ENCODE measurements at regions not wholly inside any gene's neighbourhood (a gene's known extent, or its start where the extent isn't known, plus 50 kb on each side); places are given as distances from the start of the nearest gene placed in this dataset.

GRCh38 chr1:216823731-216824130 lies 100.5 kb upstream of the ESRRG start:
- Histone ChIP-seq H3K4me3 (no peak overlapping the region), H3K27me3 (replicated peaks; ENCODE audit: insufficient read depth) (no peaks in the 10 kb centered on the region), H3F3A (ENCODE audit: insufficient read depth) (no peaks in the 10 kb centered on the region), H2AFZ (no peak overlapping the region), H3K79me2 (ENCODE audit: insufficient read depth) (no peaks in the 10 kb centered on the region), H3K36me3 (ENCODE audit: low read depth) (no peaks in the 10 kb centered on the region), H3K4me2 (ENCODE audit: unreplicated experiment) (no peak overlapping the region), H3K9me3 (ENCODE audit: low read depth) (no peaks in the 10 kb centered on the region), H3K4me1 (ENCODE audit: insufficient read depth) (no peaks in the 10 kb centered on the region), H3K9ac (no peak overlapping the region), H3K27ac (no peak overlapping the region), H3K9me2 (ENCODE audit: insufficient read depth) (no peaks in the 10 kb centered on the region), H4K20me1 (ENCODE audit: insufficient read depth) (no peaks in the 10 kb centered on the region)
- in situ Hi-C loops (cut with MboI): no loop called here
- TF ChIP-seq EZH2phosphoT487 (IDR thresholded peaks at IDR 0.05; ENCODE audit: insufficient read depth, low read depth) (no peak), EZH2 (IDR thresholded peaks at IDR 0.05; ENCODE audit: insufficient read depth, poor library complexity, severe bottlenecking) (no peak)
- DNase-seq: no peak
- WGBS, 2 experiments (ENCODE audit: low coverage in 1 of 2, low lambda C conversion rate in 2 of 2, missing lambda C conversion rate in 2 of 2): 49 to 51% methylated on average over 2 of the region's 2 CpGs

GRCh38 chr1:216822480-216822879 lies 99.3 kb upstream of the ESRRG start:
- Histone ChIP-seq H3K4me2 (ENCODE audit: unreplicated experiment) (no peak overlapping the region), H3K9me2 (ENCODE audit: insufficient read depth) (no peaks in the 10 kb centered on the region), H3K9me3 (ENCODE audit: low read depth) (no peaks in the 10 kb centered on the region), H4K20me1 (ENCODE audit: insufficient read depth) (no peaks in the 10 kb centered on the region), H3K79me2 (ENCODE audit: insufficient read depth) (no peaks in the 10 kb centered on the region), H3K27me3 (replicated peaks; ENCODE audit: insufficient read depth) (no peaks in the 10 kb centered on the region), H3K4me1 (ENCODE audit: insufficient read depth) (no peaks in the 10 kb centered on the region), H3F3A (ENCODE audit: insufficient read depth) (no peaks in the 10 kb centered on the region), H3K27ac (no peak overlapping the region), H3K9ac (no peak overlapping the region), H3K4me3 (no peak overlapping the region), H2AFZ (no peak overlapping the region), H3K36me3 (ENCODE audit: low read depth) (no peaks in the 10 kb centered on the region)
- no peak for TF ChIP-seq EZH2 (IDR thresholded peaks at IDR 0.05; ENCODE audit: insufficient read depth, poor library complexity, severe bottlenecking)
- no peak for TF ChIP-seq EZH2phosphoT487 (IDR thresholded peaks at IDR 0.05; ENCODE audit: insufficient read depth, low read depth)
- DNase-seq: no peak
- in situ Hi-C loops (cut with MboI): no loop called here

- H3K9ac ChIP-seq: no peak overlapping the region
- H3K36me3 ChIP-seq (ENCODE audit: low read depth): no peaks in the 10 kb centered on the region
- no peaks in the 10 kb centered on the region for H4K20me1 ChIP-seq (ENCODE audit: insufficient read depth)
- TF ChIP-seq EZH2 (IDR thresholded peaks at IDR 0.05; ENCODE audit: insufficient read depth, poor library complexity, severe bottlenecking): no peak
- TF ChIP-seq EZH2phosphoT487 (IDR thresholded peaks at IDR 0.05; ENCODE audit: insufficient read depth, low read depth): no peak
- DNase-seq: no peak
- H3K4me2 ChIP-seq (ENCODE audit: unreplicated experiment): no peak overlapping the region
- H3K79me2 ChIP-seq (ENCODE audit: insufficient read depth): no peaks in the 10 kb centered on the region
- H3K27ac ChIP-seq: no peak overlapping the region
- no peaks in the 10 kb centered on the region for H3K9me3 ChIP-seq (ENCODE audit: low read depth)
- no peaks in the 10 kb centered on the region for H3K9me2 ChIP-seq (ENCODE audit: insufficient read depth)
- H3K4me1 ChIP-seq (ENCODE audit: insufficient read depth): no peaks in the 10 kb centered on the region
- no peaks in the 10 kb centered on the region for H3K27me3 ChIP-seq (replicated peaks; ENCODE audit: insufficient read depth)
- H2AFZ ChIP-seq: no peak overlapping the region
- no peaks in the 10 kb centered on the region for H3F3A ChIP-seq (ENCODE audit: insufficient read depth)
- no peak overlapping the region for H3K4me3 ChIP-seq
- whole genome bisulfite sequencing, 2 experiments (ENCODE audit: low coverage in 1 of 2, low lambda C conversion rate in 2 of 2, missing lambda C conversion rate in 2 of 2): 4 to 14% methylated on average over 3 of the region's 3 CpGs
- in situ Hi-C loops (cut with MboI): no loop called here
These were observed 97.1 kb upstream of the ESRRG start for GRCh38 chr1:216820345-216820744.

- Histone ChIP-seq H3K27ac (no peak overlapping the region), H3K9me3 (ENCODE audit: low read depth) (no peaks in the 10 kb centered on the region), H4K20me1 (ENCODE audit: insufficient read depth) (no peaks in the 10 kb centered on the region), H3K9ac (no peak overlapping the region), H3K36me3 (ENCODE audit: low read depth) (no peaks in the 10 kb centered on the region), H3K4me2 (ENCODE audit: unreplicated experiment) (no peak overlapping the region), H3F3A (ENCODE audit: insufficient read depth) (no peaks in the 10 kb centered on the region), H3K9me2 (ENCODE audit: insufficient read depth) (no peaks in the 10 kb centered on the region), H3K4me1 (ENCODE audit: insufficient read depth) (no peaks in the 10 kb centered on the region), H3K27me3 (replicated peaks; ENCODE audit: insufficient read depth) (no peaks in the 10 kb centered on the region), H2AFZ (no peak overlapping the region), H3K4me3 (no peak overlapping the region), H3K79me2 (ENCODE audit: insufficient read depth) (no peaks in the 10 kb centered on the region)
- in situ Hi-C loops (cut with MboI): no loop called here
- no peak for DNase-seq
- WGBS, 2 experiments (ENCODE audit: low coverage in 1 of 2, low lambda C conversion rate in 2 of 2, missing lambda C conversion rate in 2 of 2): 23 to 50% methylated on average over 1 of the region's 1 CpG
- no peak for TF ChIP-seq EZH2phosphoT487 (IDR thresholded peaks at IDR 0.05; ENCODE audit: insufficient read depth, low read depth)
- TF ChIP-seq EZH2 (IDR thresholded peaks at IDR 0.05; ENCODE audit: insufficient read depth, poor library complexity, severe bottlenecking): no peak
These were observed 95.1 kb upstream of the ESRRG start for GRCh38 chr1:216818284-216818683.

Measured in GM23248 (cell line).